ENCODE measurements at regions not wholly inside any gene's neighbourhood (a gene's known extent, or its start where the extent isn't known, plus 50 kb on each side); places are given as distances from the start of the nearest gene placed in this dataset.
"Not testable (repeated sequence)": the region's sequence is repeated elsewhere in the genome, so short reads cannot be mapped to it uniquely, and the experiment has no call there.

- H3K4me3 ChIP-seq (replicated peaks; ENCODE audit: low read depth, low read length) = no peak overlapping the region
- no peak for DNase-seq (ENCODE audit: extremely low read depth, low read depth)
- no peak for TF ChIP-seq CTCF (IDR thresholded peaks at IDR 0.05; ENCODE audit: low read depth, low read length, missing control alignments)
Measured at GRCh38 chr1:213418268-213419071, 367.4 kb downstream of the RPS6KC1 start.

GRCh38 chr1:213419401-213420030 lies 368.5 kb downstream of the RPS6KC1 start:
- no peak for TF ChIP-seq CTCF (IDR thresholded peaks at IDR 0.05; ENCODE audit: low read depth, low read length, missing control alignments)
- no peak overlapping the region for H3K4me3 ChIP-seq (replicated peaks; ENCODE audit: low read depth, low read length)
- no peak for DNase-seq (ENCODE audit: extremely low read depth, low read depth)

- not testable (repeated sequence) for H3K4me3 ChIP-seq (replicated peaks; ENCODE audit: low read depth, low read length); DNase-seq (ENCODE audit: extremely low read depth, low read depth)
Measured at GRCh38 chr1:213421178-213421577, 370.1 kb downstream of the RPS6KC1 start.

GRCh38 chr1:213423041-213423440 lies 372.0 kb downstream of the RPS6KC1 start:
- no peak for TF ChIP-seq CTCF (IDR thresholded peaks at IDR 0.05; ENCODE audit: low read depth, low read length, missing control alignments)
- no peak for DNase-seq (ENCODE audit: extremely low read depth, low read depth)
- no peak overlapping the region for H3K4me3 ChIP-seq (replicated peaks; ENCODE audit: low read depth, low read length)

- H3K4me3 ChIP-seq (replicated peaks; ENCODE audit: low read depth, low read length) = no peak overlapping the region
- no peak for TF ChIP-seq CTCF (IDR thresholded peaks at IDR 0.05; ENCODE audit: low read depth, low read length, missing control alignments)
- no peak for DNase-seq (ENCODE audit: extremely low read depth, low read depth)
Measured at GRCh38 chr1:213423605-213424004, 372.6 kb downstream of the RPS6KC1 start.

- TF ChIP-seq CTCF (IDR thresholded peaks at IDR 0.05; ENCODE audit: low read depth, low read length, missing control alignments) = no peak
- no peak overlapping the region for H3K4me3 ChIP-seq (replicated peaks; ENCODE audit: low read depth, low read length)
- DNase-seq (ENCODE audit: extremely low read depth, low read depth) = no peak
Measured at GRCh38 chr1:213425376-213426030, 374.5 kb downstream of the RPS6KC1 start.

- no peak for TF ChIP-seq CTCF (IDR thresholded peaks at IDR 0.05; ENCODE audit: low read depth, low read length, missing control alignments)
- H3K4me3 ChIP-seq (replicated peaks; ENCODE audit: low read depth, low read length) = no peak overlapping the region
- no peak for DNase-seq (ENCODE audit: extremely low read depth, low read depth)
Measured at GRCh38 chr1:213429642-213430041, 378.6 kb downstream of the RPS6KC1 start.
